Epithelial cell of proximal tubule (primary cell): ENCODE measurements at regions not wholly inside any gene's neighbourhood (a gene's known extent, or its start where the extent isn't known, plus 50 kb on each side); places are given as distances from the start of the nearest gene placed in this dataset.

Source experiments
- DNase-seq: peaks from one replicate; pipeline ENCODE4 v3.0.0-alpha.2; 2011; ENCODE audit warnings: low read depth
- H3K4me3 ChIP-seq: 2 replicates; pipeline ENCODE4 v1.5.1; 2011; ENCODE audit warnings: low read depth, mild to moderate bottlenecking, low read length
- CTCF ChIP-seq: conservative IDR thresholded peaks from 2 replicates; pipeline ENCODE4 v1.5.1; 2012; ENCODE audit warnings: low read depth, mild to moderate bottlenecking, low read length

- no peak for DNase-seq
- H3K4me3 ChIP-seq, result no peak overlapping the region
- no peak for TF ChIP-seq CTCF
Measured at GRCh38 chr3:147574621-147575020, 165.5 kb downstream of the ZIC1 start.

DNA sequence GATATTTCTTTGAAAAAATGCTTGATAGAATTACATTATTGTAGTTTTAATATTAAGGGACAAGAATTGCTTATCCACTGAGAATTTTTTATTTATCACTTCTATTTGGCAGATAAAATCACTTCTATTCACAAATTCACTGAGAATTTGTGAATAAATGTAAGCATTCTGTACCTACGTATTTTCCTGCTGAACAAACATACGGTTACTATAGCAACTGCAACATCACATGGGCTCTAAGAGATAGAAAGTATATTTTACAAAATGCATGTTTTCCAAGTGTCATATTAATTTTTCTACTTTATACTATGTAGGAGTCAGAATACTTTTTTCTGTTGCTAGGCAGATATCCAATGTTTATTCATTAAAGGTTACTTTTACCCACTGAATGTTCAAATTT lies 166.2 kb downstream of the ZIC1 start:
- DNase-seq, result no peak
- H3K4me3 ChIP-seq, result no peak overlapping the region
- TF ChIP-seq CTCF, result no peak

DNA sequence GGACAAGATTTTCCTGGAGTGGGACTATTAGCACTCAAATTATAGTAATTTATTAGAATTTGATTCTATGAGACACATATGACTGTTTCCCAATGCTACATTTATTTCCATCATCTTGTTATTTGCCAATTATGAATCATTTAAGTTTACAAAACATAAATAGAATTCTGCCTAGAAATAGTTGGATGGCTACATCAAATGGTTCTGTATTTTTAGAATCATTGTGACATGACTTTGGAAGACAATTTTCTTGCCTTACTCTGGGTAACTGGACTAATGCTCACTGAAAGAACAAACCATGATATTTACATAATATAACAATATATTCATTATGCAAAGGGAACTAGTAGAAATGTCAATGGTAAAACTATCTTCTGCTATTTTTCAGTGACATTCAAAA lies 173.5 kb downstream of the ZIC1 start:
- H3K4me3 ChIP-seq, result no peak overlapping the region
- DNase-seq, result no peak
- TF ChIP-seq CTCF, result no peak

- DNase-seq, result no peak
- TF ChIP-seq CTCF, result no peak
- no peak overlapping the region for H3K4me3 ChIP-seq
Measured at GRCh38 chr3:147589016-147589415, 179.9 kb downstream of the ZIC1 start.

- TF ChIP-seq CTCF, result no peak
- H3K4me3 ChIP-seq, result no peak overlapping the region
- DNase-seq, result no peak
Measured at GRCh38 chr3:147604136-147604535, 195.0 kb downstream of the ZIC1 start.

DNA sequence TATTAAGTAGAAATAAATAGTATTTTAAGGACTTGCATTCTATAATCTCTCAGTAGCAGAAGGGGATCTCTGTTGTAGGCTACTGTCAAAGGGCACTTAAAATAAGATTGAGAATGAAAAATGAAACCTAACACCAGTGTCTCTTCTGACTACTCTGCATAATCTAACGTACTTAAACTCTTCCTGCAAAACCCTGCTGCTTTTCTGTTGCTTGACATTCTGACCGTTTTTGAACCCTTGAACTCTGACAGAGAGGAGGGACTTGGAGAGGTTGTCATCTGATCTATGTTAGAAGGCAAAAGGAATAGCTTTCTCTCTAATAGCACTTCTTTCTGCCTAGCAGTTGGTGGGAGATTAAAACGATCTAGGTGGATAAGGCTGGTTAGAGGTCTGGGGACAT lies 204.6 kb downstream of the ZIC1 start:
- DNase-seq, result no peak
- no peak for TF ChIP-seq CTCF
- H3K4me3 ChIP-seq, result no peak overlapping the region

GRCh38 chr3:147614210-147614609 lies 205.0 kb downstream of the ZIC1 start:
- no peak for TF ChIP-seq CTCF
- no peak for DNase-seq
- no peak overlapping the region for H3K4me3 ChIP-seq
